ENCODE measurements at regions not wholly inside any gene's neighbourhood (a gene's known extent, or its start where the extent isn't known, plus 50 kb on each side); places are given as distances from the start of the nearest gene placed in this dataset.

GRCh38 chr4:3854661-3855060 is 88.5 kb downstream of the ADRA2C start:
- TF ChIP-seq POLR2A (IDR thresholded peaks at IDR 0.05): no peak
- no peak for TF ChIP-seq CTCF (IDR thresholded peaks at IDR 0.05)

Data from right lobe of liver (tissue), 4 donors.